Small intestine (tissue), 7 donors: ENCODE measurements at regions not wholly inside any gene's neighbourhood (a gene's known extent, or its start where the extent isn't known, plus 50 kb on each side); places are given as distances from the start of the nearest gene placed in this dataset.

Experiments
- DNase-seq, 2 donors: peaks; one replicate each; pipeline versions ENCODE4 v3.0.0 to v3.0.0-alpha.2; 2013
- FAIRE-seq: peaks from 2 replicates; lab custom pipeline; 2012; peaks lifted over from hg19 to GRCh38; lab: Jason Lieb, UNC
- H3K27ac ChIP-seq, 3 donors: one replicate each; pipeline ENCODE4 v1.5.1; 2013; ENCODE audit warnings: low read length in 2 of 3, mild to moderate bottlenecking in 2 of 3, control low read depth in 1 of 3, inconsistent platforms in 1 of 3, low read depth in 1 of 3, moderate library complexity in 1 of 3
- H3K27me3 ChIP-seq, 3 donors: one replicate each; pipeline ENCODE4 v1.6.1; 2013; ENCODE audit warnings: low read length in 3 of 3, inconsistent platforms in 1 of 3; ENCODE audit not compliant: control insufficient read depth in 3 of 3, insufficient read depth in 3 of 3
- H3K36me3 ChIP-seq, 3 donors: one replicate each; pipeline ENCODE4 v1.6.1; 2013; ENCODE audit warnings: low read length in 3 of 3, inconsistent platforms in 1 of 3, low read depth in 1 of 3, mild to moderate bottlenecking in 1 of 3, moderate library complexity in 1 of 3; ENCODE audit not compliant: control insufficient read depth in 3 of 3, insufficient read depth in 2 of 3
- H3K4me1 ChIP-seq, 3 donors: one replicate each; pipeline ENCODE4 v1.6.1; 2013; ENCODE audit warnings: low read length in 2 of 3, inconsistent platforms in 1 of 3, low read depth in 1 of 3, mild to moderate bottlenecking in 1 of 3, moderate library complexity in 1 of 3; ENCODE audit not compliant: control insufficient read depth in 3 of 3, insufficient read depth in 2 of 3
- H3K4me3 ChIP-seq, 3 donors: one replicate each; pipeline ENCODE4 v1.5.1; 2013; ENCODE audit warnings: low read length in 3 of 3, control low read depth in 1 of 3, inconsistent platforms in 1 of 3, low read depth in 1 of 3, mild to moderate bottlenecking in 1 of 3, moderate library complexity in 1 of 3
- H3K9me3 ChIP-seq, 2 donors: one replicate each; pipeline ENCODE4 v1.6.1; 2013; ENCODE audit warnings: low read depth in 1 of 2, low read length in 1 of 2; ENCODE audit not compliant: control insufficient read depth in 2 of 2, insufficient read depth in 1 of 2
- WGBS, 3 donors: extraction: QIAGEN DNeasy Blood & Tissue Kit; methylation state at CpG; one replicate each; pipeline ENCODE4 v1.1.7; 2013; 5-methylcytosine and 5-hydroxymethylcytosine counted together
- donor health status: healthy with polysubstance abuse.
- donor health status: control.
- donor health status: control.
- donor health status: Bipolar disorder and iron deficiency.
- donor health status: healthy.

DNA sequence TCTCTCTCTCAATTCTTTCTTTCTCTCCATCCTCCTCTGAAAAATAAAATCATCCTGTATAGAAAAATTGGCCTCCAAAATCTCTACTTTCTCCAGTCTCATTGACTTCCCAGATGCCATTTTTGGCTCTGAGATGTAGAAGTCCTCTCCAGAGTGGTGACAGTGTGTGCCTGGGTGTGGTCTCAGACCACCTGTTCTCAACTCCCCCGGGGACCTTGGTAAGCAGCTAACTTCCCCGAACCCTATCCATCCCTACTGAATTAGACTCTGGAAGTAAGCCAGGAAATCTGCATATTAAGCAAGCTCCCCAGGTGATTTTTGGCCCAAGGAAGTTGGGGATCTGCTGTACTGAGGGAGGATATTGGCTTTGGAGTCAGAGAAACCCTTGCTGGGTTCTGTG, 120.5 kb downstream of the WDR11 start:
- FAIRE-seq, result no peak
- 36 to 51% (median 48%) methylated on average over 2 of the region's 2 CpGs for WGBS, 3 donors
- no peak for DNase-seq
- Histone ChIP-seq H3K4me1 (peaks cover 0 to 10% (median 0%) of the 10 kb centered on the region in 3 donors), H3K27ac (no peak overlapping the region), H3K36me3 (no peaks in the 10 kb centered on the region), H3K27me3 (peaks cover 0 to 4% (median 2%) of the 10 kb centered on the region in 3 donors), H3K4me3 (no peak overlapping the region), H3K9me3 (peaks cover 0 to 17% of the 10 kb centered on the region in 2 donors)

DNA sequence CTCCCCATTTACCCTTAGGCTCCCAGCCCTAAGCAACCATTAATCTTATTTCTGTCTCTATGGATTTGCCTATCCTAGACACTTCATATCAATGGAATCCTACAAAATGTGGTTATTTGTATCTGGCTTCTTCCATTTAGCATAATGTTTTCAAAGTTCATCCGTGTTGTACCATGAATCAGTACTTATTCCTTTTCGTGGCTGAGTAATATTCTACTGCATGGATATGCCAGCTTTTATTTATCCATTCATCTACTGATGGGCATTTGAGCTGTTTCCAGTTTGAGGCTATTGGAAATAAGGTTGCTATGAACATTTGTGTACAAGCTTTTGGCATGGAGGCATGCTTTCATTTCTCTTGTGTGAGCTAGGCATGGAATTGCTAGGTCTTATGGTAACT, 121.1 kb downstream of the WDR11 start:
- Histone ChIP-seq H3K36me3 (no peaks in the 10 kb centered on the region), H3K9me3 (peaks cover 0 to 17% of the 10 kb centered on the region in 2 donors), H3K27me3 (peaks cover 0 to 4% (median 2%) of the 10 kb centered on the region in 3 donors), H3K4me1 (peaks cover 0 to 10% (median 0%) of the 10 kb centered on the region in 3 donors), H3K4me3 (no peak overlapping the region), H3K27ac (no peak overlapping the region)
- no peak for FAIRE-seq
- 87 to 89% (median 89%) methylated on average over 2 of the region's 2 CpGs for WGBS, 3 donors
- no peak for DNase-seq

DNA sequence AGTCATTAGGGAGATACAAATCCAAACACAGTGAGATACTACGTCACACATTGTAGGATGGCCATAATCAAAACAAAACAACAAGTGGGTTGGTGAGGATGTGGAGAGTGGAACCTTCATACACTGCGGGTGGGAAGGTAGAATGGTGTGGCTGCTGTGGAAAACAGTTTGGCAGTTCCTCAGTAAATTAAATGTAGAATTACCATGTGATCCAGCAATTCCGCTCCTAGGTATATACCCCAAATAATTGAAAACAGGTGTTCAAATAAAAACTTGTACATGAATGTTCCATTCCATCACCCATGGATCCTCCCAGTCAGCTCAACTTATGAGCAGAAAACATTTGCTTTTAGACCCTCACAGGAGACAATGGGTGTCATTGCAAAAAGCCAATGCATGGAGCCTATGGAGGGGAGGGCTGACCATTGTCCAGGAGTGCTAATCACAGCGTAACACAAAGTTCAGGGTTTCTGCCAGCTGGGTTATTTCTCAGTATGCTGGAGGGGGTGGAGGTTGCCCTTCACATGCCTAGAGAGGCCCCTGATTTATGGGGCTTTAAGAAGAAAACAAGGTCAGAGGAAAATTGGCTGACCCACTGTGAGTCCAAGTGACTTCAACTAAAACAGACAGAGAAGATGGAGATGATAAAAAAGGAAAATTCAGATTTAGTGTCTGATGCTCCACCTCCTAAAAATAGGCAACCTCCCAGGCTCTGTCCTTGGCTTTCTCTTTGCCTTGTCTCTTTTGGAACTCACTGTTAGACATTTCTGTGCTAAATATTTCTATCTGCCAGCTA, 124.1 kb downstream of the WDR11 start:
- no peak for FAIRE-seq
- no peaks in the 10 kb centered on the region for H3K36me3 ChIP-seq
- WGBS, 3 donors, result 91 to 95% (median 91%) methylated on average over 4 of the region's 4 CpGs
- peaks cover 0 to 17% of the 10 kb centered on the region in 2 donors for H3K9me3 ChIP-seq
- DNase-seq, result no peak
- peaks cover 0 to 34% (median 3%) of the 10 kb centered on the region in 3 donors for H3K4me1 ChIP-seq
- no peak overlapping the region for H3K4me3 ChIP-seq
- no peak overlapping the region for H3K27ac ChIP-seq
- H3K27me3 ChIP-seq, result peaks cover 0 to 4% (median 2%) of the 10 kb centered on the region in 3 donors

DNA sequence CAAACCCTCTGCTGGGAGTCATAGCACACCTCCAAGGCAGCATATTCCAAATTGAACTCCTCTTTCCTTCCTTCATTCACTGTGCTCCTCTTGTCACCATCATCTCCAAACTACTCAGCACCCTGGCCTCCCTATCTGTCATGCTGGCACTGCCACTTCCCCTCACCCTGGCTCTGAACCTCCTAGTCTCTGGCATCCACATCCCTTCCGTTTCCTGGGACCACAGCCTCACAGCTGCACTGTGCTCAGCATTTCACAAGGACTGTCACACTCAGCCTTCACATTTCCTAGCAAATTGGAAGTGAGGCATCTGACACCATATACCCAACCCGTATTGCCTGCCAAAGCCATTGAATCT, 124.7 kb downstream of the WDR11 start:
- peaks cover 0 to 38% (median 3%) of the 10 kb centered on the region in 3 donors for H3K4me1 ChIP-seq
- H3K36me3 ChIP-seq, result no peaks in the 10 kb centered on the region
- no peak overlapping the region for H3K4me3 ChIP-seq
- peaks cover 0 to 4% (median 2%) of the 10 kb centered on the region in 3 donors for H3K27me3 ChIP-seq
- WGBS, 3 donors, result 68 to 88% (median 78%) methylated on average over 2 of the region's 2 CpGs
- peaks cover 0 to 17% of the 10 kb centered on the region in 2 donors for H3K9me3 ChIP-seq
- FAIRE-seq (no peak), DNase-seq (no peak)
- no peak overlapping the region for H3K27ac ChIP-seq

DNA sequence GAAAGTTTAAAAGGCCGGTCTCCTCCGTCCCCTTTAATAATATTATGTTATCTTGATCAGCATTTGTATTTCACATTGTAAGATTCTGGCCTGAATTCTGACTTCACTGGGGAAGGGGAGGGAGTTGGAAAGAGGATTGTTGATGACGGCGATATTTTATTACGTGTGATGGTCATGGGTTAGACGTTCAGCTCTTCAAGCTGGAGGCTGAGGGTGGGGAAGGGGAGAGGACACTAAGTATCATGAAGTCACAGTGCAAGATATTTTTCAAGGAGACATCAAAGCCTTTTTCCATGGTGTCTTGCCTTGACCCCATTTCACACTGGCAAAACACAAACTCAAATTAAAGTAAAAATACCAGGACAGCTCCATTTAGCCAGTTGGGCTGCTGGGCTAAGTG, 126.7 kb downstream of the WDR11 start:
- Histone ChIP-seq H3K36me3 (no peaks in the 10 kb centered on the region), H3K9me3 (peaks cover 0 to 17% of the 10 kb centered on the region in 2 donors), H3K27me3 (peaks cover 0 to 4% (median 2%) of the 10 kb centered on the region in 3 donors), H3K4me3 (no peak overlapping the region), H3K4me1 (peaks cover 0 to 53% (median 3%) of the 10 kb centered on the region in 3 donors), H3K27ac (peak overlapping the region in 1 of 3 donors; percentile 77)
- 81 to 88% (median 85%) methylated on average over 6 of the region's 6 CpGs for WGBS, 3 donors
- FAIRE-seq (no peak), DNase-seq (peak in 1 of 2 donors; percentile 33)

DNA sequence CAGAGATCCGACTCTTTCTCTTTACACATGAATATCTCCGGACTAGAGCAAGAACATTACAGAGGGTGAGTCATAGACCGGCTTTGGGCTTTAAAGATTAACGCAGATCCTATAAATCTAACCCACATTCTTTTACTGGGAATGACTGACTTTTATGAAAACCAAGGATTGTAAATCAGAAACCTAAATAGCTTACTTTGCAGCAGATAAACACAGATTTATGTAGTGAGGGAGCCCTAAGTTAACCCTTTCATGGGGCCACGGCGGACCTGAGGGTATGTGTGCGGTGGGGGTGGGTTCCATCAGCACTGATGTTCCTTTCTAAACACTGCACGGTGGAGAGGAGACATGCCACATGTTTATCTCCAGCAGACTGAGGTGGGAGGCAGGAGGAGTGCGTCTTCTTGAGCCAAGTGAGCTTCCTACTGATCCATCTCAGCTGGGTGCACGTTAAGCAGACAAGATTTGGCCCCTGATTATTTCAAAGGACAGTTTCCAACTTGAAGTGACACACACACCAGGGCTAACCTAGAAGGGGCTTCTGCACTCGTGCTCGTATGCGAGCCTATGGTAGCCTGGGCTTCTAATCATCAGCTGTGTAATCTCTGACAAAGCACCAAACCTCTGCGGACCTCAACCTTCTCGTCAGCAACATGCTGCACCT, 127.6 kb downstream of the WDR11 start:
- no peaks in the 10 kb centered on the region for H3K27me3 ChIP-seq
- no peaks in the 10 kb centered on the region for H3K36me3 ChIP-seq
- peaks cover 0 to 57% (median 3%) of the 10 kb centered on the region in 3 donors for H3K4me1 ChIP-seq
- H3K9me3 ChIP-seq, result peaks cover 0 to 14% of the 10 kb centered on the region in 2 donors
- peak overlapping the region in 1 of 3 donors; percentile 33 for H3K4me3 ChIP-seq
- DNase-seq (peak; percentile 12 to 77), FAIRE-seq (no peak)
- peak overlapping the region in 1 of 3 donors; percentile 77 for H3K27ac ChIP-seq
- 7 to 18% (median 13%) methylated on average over 15 of the region's 15 CpGs for WGBS, 3 donors

DNA sequence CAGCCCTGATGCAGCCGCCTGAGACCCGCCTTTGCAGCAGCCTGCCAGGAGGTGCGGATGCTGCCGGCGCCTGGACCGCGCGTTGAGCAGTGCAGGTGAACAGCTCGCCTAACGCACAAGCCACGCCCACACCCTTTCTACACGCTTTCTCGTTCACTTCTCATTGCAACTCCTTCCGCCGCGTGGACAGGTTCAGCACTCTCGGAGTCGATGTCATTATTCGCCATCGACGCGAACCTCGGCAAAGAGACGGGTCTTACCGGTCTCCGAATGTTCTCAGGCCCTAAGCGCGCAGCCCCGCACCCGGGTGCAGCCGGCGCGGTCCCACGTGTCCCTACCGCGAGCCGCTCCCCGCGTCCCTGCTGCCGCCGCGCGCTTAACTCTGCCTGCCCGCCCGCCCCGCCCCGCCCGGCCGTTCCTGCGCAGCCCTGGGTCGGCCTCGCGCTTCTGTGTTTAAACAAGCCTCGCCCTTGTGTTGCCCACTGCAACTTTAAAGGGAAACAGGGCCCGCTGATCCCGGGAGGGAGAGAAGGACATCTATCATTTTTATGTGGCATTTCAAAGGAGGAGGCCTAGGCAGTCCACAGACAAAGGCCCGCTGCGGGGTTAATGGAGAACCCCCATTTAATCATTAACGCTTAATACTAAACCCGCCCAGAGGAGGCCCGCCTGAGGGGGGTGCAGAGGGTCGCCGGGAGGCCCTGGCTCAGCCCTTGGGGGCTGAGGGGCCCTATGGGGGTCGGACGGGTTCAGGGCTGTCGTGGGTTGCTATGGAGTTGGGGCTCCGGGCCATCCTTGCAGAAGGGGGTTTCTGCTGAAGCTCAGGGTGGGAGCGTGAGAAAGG, 128.5 kb downstream of the WDR11 start:
- peaks cover 0 to 12% of the 10 kb centered on the region in 2 donors for H3K9me3 ChIP-seq
- H3K4me1 ChIP-seq, result peaks cover 0 to 57% (median 3%) of the 10 kb centered on the region in 3 donors
- H3K27ac ChIP-seq, result peak overlapping the region in 1 of 3 donors; percentile 77
- DNase-seq, result peak; percentile 76 to 92
- H3K4me3 ChIP-seq, result peak overlapping the region in 2 of 3 donors; percentile 2 to 33
- H3K27me3 ChIP-seq, result no peaks in the 10 kb centered on the region
- FAIRE-seq, result no peak
- 5 to 6% (median 5%) methylated on average over 67 to 68 of the region's 68 CpGs for WGBS, 3 donors
- H3K36me3 ChIP-seq, result no peaks in the 10 kb centered on the region
